Kidney (tissue), 13 donors: ENCODE measurements at regions not wholly inside any gene's neighbourhood (a gene's known extent, or its start where the extent isn't known, plus 50 kb on each side); places are given as distances from the start of the nearest gene placed in this dataset.

Experiments used
- DNase-seq, 5 donors: peaks; one replicate each; pipeline ENCODE4 v3.0.0-alpha.2; 2013 to 2020
- FAIRE-seq: peaks from 2 replicates; lab custom pipeline; 2012; peaks lifted over from hg19 to GRCh38; lab: Jason Lieb, UNC
- H3K27ac ChIP-seq, 2 donors: one replicate each; pipeline ENCODE4 v1.7.0; 2013; ENCODE audit warnings: low read depth in 2 of 2, low read length in 2 of 2, inconsistent platforms in 1 of 2
- H3K27me3 ChIP-seq: one replicate; pipeline ENCODE4 v1.7.1; 2013; ENCODE audit warnings: low read length, inconsistent platforms; ENCODE audit not compliant: control insufficient read depth, insufficient read depth
- H3K36me3 ChIP-seq, 3 donors: one replicate each; pipeline versions ENCODE4 v1.7.0 to v1.7.1; 2013; ENCODE audit warnings: low read length in 3 of 3, control low read depth in 1 of 3, inconsistent platforms in 1 of 3; ENCODE audit not compliant: insufficient read depth in 3 of 3, control insufficient read depth in 2 of 3
- H3K4me1 ChIP-seq, 3 donors: one replicate each; pipeline versions ENCODE4 v1.7.0 to v1.7.1; 2013; ENCODE audit warnings: low read length in 3 of 3, inconsistent platforms in 1 of 3, low read depth in 1 of 3; ENCODE audit not compliant: control insufficient read depth in 2 of 3, insufficient read depth in 2 of 3
- H3K4me3 ChIP-seq, 3 donors: one replicate each; pipeline versions ENCODE4 v1.7.0 to v1.8.1; 2013; ENCODE audit warnings: low read length in 3 of 3, control low read depth in 1 of 3, inconsistent platforms in 1 of 3
- H3K9ac ChIP-seq, 3 donors: one replicate each; pipeline versions ENCODE4 v1.7.0 to v1.7.1; 2013; ENCODE audit warnings: low read length in 3 of 3, control low read depth in 1 of 3, inconsistent platforms in 1 of 3
- H3K9me3 ChIP-seq, 3 donors: one replicate each; pipeline versions ENCODE4 v1.7.0 to v1.7.1; 2013; ENCODE audit warnings: low read length in 3 of 3, control low read depth in 1 of 3, inconsistent platforms in 1 of 3; ENCODE audit not compliant: control insufficient read depth in 2 of 3, insufficient read depth in 1 of 3
- CTCF ChIP-seq: IDR thresholded peaks from 3 replicates; pipeline ENCODE4 v1.5.1; 2012; ENCODE audit warnings: mild to moderate bottlenecking, moderate library complexity, borderline replicate concordance; ENCODE audit not compliant: insufficient read depth; ENCODE audit errors: extremely low read depth
- intact Hi-C: fragments of 100-400 bp; cut with DNase I; formaldehyde crosslinking; loops from one replicate; pipeline ENCODE4 v1.11.1; 2022
- donor health status: control.
- donor health status: control.
- donor health status: control.
- donor health status: control.
- donor health status: control.
- donor health status: DM: yes; HTN: yes; CAD: no.
- donor health status: Normal renal cell carcinoma (clear cell type).

GRCh38 chr2:52502476-52502860 is 1265.1 kb upstream of the CHAC2 start:
- Histone ChIP-seq H3K4me1 (no peaks in the 10 kb centered on the region), H3K4me3 (no peak overlapping the region), H3K9ac (no peak overlapping the region), H3K9me3 (peaks cover 0 to 3% (median 0%) of the 10 kb centered on the region in 3 donors), H3K27me3 (no peaks in the 10 kb centered on the region), H3K36me3 (no peaks in the 10 kb centered on the region), H3K27ac (no peak overlapping the region)
- TF ChIP-seq CTCF, result no peak
- FAIRE-seq (no peak), DNase-seq (no peak)
- intact Hi-C loops, result no loop called here

GRCh38 chr2:52501715-52502475 is 1265.7 kb upstream of the CHAC2 start:
- DNase-seq, result no peak
- no peak overlapping the region for H3K27ac ChIP-seq
- peaks cover 0 to 3% (median 0%) of the 10 kb centered on the region in 3 donors for H3K9me3 ChIP-seq
- no peaks in the 10 kb centered on the region for H3K36me3 ChIP-seq
- no peaks in the 10 kb centered on the region for H3K27me3 ChIP-seq
- H3K9ac ChIP-seq, result no peak overlapping the region
- no peaks in the 10 kb centered on the region for H3K4me1 ChIP-seq
- FAIRE-seq, result no peak
- TF ChIP-seq CTCF, result no peak
- intact Hi-C loops, result no loop called here
- no peak overlapping the region for H3K4me3 ChIP-seq

- peaks cover 0 to 3% (median 0%) of the 10 kb centered on the region in 3 donors for H3K9me3 ChIP-seq
- H3K27ac ChIP-seq, result no peak overlapping the region
- intact Hi-C loops, result no loop called here
- H3K9ac ChIP-seq, result no peak overlapping the region
- H3K36me3 ChIP-seq, result no peaks in the 10 kb centered on the region
- H3K27me3 ChIP-seq, result no peaks in the 10 kb centered on the region
- TF ChIP-seq CTCF, result no peak
- no peaks in the 10 kb centered on the region for H3K4me1 ChIP-seq
- FAIRE-seq (no peak), DNase-seq (peak in 1 of 5 donors; percentile 7)
- H3K4me3 ChIP-seq, result no peak overlapping the region
These were observed 1267.0 kb upstream of the CHAC2 start for GRCh38 chr2:52500561-52500960.
